ENCODE measurements at regions not wholly inside any gene's neighbourhood (a gene's known extent, or its start where the extent isn't known, plus 50 kb on each side); places are given as distances from the start of the nearest gene placed in this dataset.

DNA sequence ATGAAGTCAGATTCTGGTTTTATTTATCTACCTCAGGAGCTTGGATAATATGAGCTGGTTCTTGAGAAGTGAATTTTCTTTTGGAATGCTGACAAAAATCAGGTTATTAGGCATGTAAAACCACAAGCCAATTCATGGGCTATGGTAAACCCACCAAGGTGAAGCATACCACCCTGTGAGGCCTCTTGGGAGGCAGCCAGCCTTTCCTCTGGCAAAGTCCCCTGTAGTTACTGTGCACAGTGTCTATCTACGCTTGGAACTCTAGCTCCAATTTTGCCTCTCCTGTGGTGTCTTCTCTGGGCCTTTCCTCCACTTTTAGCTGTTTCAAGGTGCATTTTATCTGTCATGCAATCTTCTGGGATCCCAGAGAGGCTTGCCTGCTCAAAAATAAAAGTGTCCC lies 242.7 kb upstream of the ZSWIM2 start:
- Mint-ChIP-seq H3K27me3 (ENCODE audit: insufficient read depth, low read depth) (no peaks in the 10 kb centered on the region), H3K9me3 (no peaks in the 10 kb centered on the region), H3K4me3 (no peak overlapping the region), H3K4me1 (no peaks in the 10 kb centered on the region), H3K27ac (no peak overlapping the region), H3K36me3 (no peaks in the 10 kb centered on the region)
- no peaks in the 10 kb centered on the region for H3K79me2 ChIP-seq (ENCODE audit: low read depth)
- no peaks in the 10 kb centered on the region for H3K4me1 ChIP-seq
- no peaks in the 10 kb centered on the region for H3F3A ChIP-seq (ENCODE audit: low read depth)
- H3K9ac ChIP-seq = no peak overlapping the region
- no peak overlapping the region for H2AFZ ChIP-seq (replicated peaks)
- no peak overlapping the region for H3K4me3 ChIP-seq
- no peak overlapping the region for H3K27ac ChIP-seq
- no peak overlapping the region for H3K4me2 ChIP-seq
- DNase-seq (ENCODE audit: low spot score) = no peak
- no peak for TF ChIP-seq EZH2 (IDR thresholded peaks at IDR 0.05)
- TF ChIP-seq, protein P1, sequence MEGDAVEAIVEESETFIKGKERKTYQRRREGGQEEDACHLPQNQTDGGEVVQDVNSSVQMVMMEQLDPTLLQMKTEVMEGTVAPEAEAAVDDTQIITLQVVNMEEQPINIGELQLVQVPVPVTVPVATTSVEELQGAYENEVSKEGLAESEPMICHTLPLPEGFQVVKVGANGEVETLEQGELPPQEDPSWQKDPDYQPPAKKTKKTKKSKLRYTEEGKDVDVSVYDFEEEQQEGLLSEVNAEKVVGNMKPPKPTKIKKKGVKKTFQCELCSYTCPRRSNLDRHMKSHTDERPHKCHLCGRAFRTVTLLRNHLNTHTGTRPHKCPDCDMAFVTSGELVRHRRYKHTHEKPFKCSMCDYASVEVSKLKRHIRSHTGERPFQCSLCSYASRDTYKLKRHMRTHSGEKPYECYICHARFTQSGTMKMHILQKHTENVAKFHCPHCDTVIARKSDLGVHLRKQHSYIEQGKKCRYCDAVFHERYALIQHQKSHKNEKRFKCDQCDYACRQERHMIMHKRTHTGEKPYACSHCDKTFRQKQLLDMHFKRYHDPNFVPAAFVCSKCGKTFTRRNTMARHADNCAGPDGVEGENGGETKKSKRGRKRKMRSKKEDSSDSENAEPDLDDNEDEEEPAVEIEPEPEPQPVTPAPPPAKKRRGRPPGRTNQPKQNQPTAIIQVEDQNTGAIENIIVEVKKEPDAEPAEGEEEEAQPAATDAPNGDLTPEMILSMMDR (IDR thresholded peaks at IDR 0.05) = no peak
- TF ChIP-seq EZH2phosphoT487 (IDR thresholded peaks at IDR 0.05) = no peak
- no peaks in the 10 kb centered on the region for H3K9me3 ChIP-seq (ENCODE audit: low read depth)
- H3K27me3 ChIP-seq = no peaks in the 10 kb centered on the region
- H4K20me1 ChIP-seq (ENCODE audit: low read depth) = no peaks in the 10 kb centered on the region
- no peaks in the 10 kb centered on the region for H3K36me3 ChIP-seq

- no peak overlapping the region for H2AFZ ChIP-seq (replicated peaks)
- Mint-ChIP-seq H3K4me1 (no peaks in the 10 kb centered on the region), H3K4me3 (no peak overlapping the region), H3K27me3 (ENCODE audit: insufficient read depth, low read depth) (no peaks in the 10 kb centered on the region), H3K27ac (no peak overlapping the region), H3K36me3 (no peaks in the 10 kb centered on the region), H3K9me3 (no peaks in the 10 kb centered on the region)
- no peaks in the 10 kb centered on the region for H3F3A ChIP-seq (ENCODE audit: low read depth)
- H3K27ac ChIP-seq = no peak overlapping the region
- TF ChIP-seq, protein P1 (IDR thresholded peaks at IDR 0.05) = no peak
- TF ChIP-seq EZH2phosphoT487 (IDR thresholded peaks at IDR 0.05) = no peak
- H3K4me3 ChIP-seq = no peak overlapping the region
- no peaks in the 10 kb centered on the region for H4K20me1 ChIP-seq (ENCODE audit: low read depth)
- H3K79me2 ChIP-seq (ENCODE audit: low read depth) = no peaks in the 10 kb centered on the region
- H3K9me3 ChIP-seq (ENCODE audit: low read depth) = no peaks in the 10 kb centered on the region
- H3K9ac ChIP-seq = no peak overlapping the region
- H3K4me2 ChIP-seq = no peak overlapping the region
- no peaks in the 10 kb centered on the region for H3K27me3 ChIP-seq
- no peaks in the 10 kb centered on the region for H3K4me1 ChIP-seq
- no peaks in the 10 kb centered on the region for H3K36me3 ChIP-seq
- no peak for DNase-seq (ENCODE audit: low spot score)
Measured at GRCh38 chr2:187084524-187084923, 235.6 kb upstream of the ZSWIM2 start.

DNA sequence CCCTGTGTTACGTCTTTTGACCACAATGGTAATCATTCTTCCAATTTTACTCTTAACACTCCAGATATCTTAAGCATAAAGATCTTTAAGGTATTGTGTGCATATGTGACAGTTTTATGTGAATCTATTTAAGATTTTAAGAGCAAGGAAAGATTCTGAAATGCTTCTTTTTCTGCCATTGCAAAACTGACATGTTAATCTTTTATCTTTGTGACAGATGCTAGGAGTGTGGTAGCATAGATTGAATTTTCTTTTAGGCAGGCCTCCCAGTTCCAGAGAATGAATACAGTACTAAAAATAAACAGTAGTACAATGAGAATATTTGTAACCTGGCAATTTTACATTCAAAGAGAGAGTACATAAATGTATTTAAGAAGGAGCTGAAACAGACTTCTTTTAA lies 232.5 kb upstream of the ZSWIM2 start:
- Histone ChIP-seq H4K20me1 (ENCODE audit: low read depth) (no peaks in the 10 kb centered on the region), H3K4me2 (no peak overlapping the region), H3K36me3 (no peaks in the 10 kb centered on the region), H3K27me3 (no peaks in the 10 kb centered on the region), H3K4me1 (no peaks in the 10 kb centered on the region), H3K79me2 (ENCODE audit: low read depth) (no peaks in the 10 kb centered on the region), H3F3A (ENCODE audit: low read depth) (no peaks in the 10 kb centered on the region), H3K4me3 (no peak overlapping the region), H3K27ac (no peak overlapping the region), H2AFZ (replicated peaks) (no peak overlapping the region), H3K9me3 (ENCODE audit: low read depth) (no peaks in the 10 kb centered on the region), H3K9ac (no peak overlapping the region)
- TF ChIP-seq EZH2phosphoT487 (IDR thresholded peaks at IDR 0.05) (no peak), EZH2 (IDR thresholded peaks at IDR 0.05) (no peak)
- TF ChIP-seq, protein P1 (IDR thresholded peaks at IDR 0.05) = no peak
- Mint-ChIP-seq H3K27me3 (ENCODE audit: insufficient read depth, low read depth) (no peaks in the 10 kb centered on the region), H3K4me1 (no peaks in the 10 kb centered on the region), H3K4me3 (no peak overlapping the region), H3K36me3 (no peaks in the 10 kb centered on the region), H3K9me3 (no peaks in the 10 kb centered on the region), H3K27ac (no peak overlapping the region)
- DNase-seq (ENCODE audit: low spot score) = no peak

DNA sequence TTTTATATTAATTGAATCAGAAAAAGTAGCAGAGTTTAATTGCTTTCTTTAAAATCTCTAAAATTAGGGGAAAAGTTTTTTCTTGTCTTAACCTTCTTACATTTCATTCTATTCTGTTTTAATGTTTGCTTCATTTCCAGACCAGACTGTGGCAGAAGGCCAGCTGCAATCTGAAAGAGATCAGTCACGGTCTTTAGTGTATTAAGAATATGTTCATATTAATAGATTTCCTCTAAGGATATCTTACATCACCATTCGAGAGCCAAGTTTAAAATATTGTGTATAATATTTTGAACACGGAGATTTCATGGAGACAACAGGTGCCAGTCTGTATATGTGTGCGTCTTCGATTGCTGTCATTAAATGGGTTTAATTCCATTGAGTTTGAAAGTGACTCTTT lies 230.9 kb upstream of the ZSWIM2 start:
- H3K27ac Mint-ChIP-seq = no peak overlapping the region
- H3K4me3 Mint-ChIP-seq = no peak overlapping the region
- H3K27me3 Mint-ChIP-seq (ENCODE audit: insufficient read depth, low read depth) = no peaks in the 10 kb centered on the region
- TF ChIP-seq EZH2phosphoT487 (IDR thresholded peaks at IDR 0.05) = no peak
- no peak for TF ChIP-seq EZH2 (IDR thresholded peaks at IDR 0.05)
- TF ChIP-seq, protein P1 (IDR thresholded peaks at IDR 0.05) = no peak
- H3K36me3 Mint-ChIP-seq = peaks cover 3% of the 10 kb centered on the region
- H2AFZ ChIP-seq (replicated peaks) = no peak overlapping the region
- no peaks in the 10 kb centered on the region for H4K20me1 ChIP-seq (ENCODE audit: low read depth)
- H3K9me3 ChIP-seq (ENCODE audit: low read depth) = no peaks in the 10 kb centered on the region
- no peak overlapping the region for H3K4me2 ChIP-seq
- no peaks in the 10 kb centered on the region for H3K79me2 ChIP-seq (ENCODE audit: low read depth)
- DNase-seq (ENCODE audit: low spot score) = no peak
- no peaks in the 10 kb centered on the region for H3F3A ChIP-seq (ENCODE audit: low read depth)
- H3K36me3 ChIP-seq = no peaks in the 10 kb centered on the region
- no peaks in the 10 kb centered on the region for H3K9me3 Mint-ChIP-seq
- H3K9ac ChIP-seq = no peak overlapping the region
- no peaks in the 10 kb centered on the region for H3K4me1 ChIP-seq
- no peak overlapping the region for H3K27ac ChIP-seq
- no peaks in the 10 kb centered on the region for H3K27me3 ChIP-seq
- no peak overlapping the region for H3K4me3 ChIP-seq
- peaks cover 7% of the 10 kb centered on the region for H3K4me1 Mint-ChIP-seq

Measured in neural progenitor cell (in vitro differentiated cells).